GM19238 (cell line): ENCODE measurements at regions not wholly inside any gene's neighbourhood (a gene's known extent, or its start where the extent isn't known, plus 50 kb on each side); places are given as distances from the start of the nearest gene placed in this dataset.
"Not testable (repeated sequence)": the region's sequence is repeated elsewhere in the genome, so short reads cannot be mapped to it uniquely, and the experiment has no call there.

Source experiments
- DNase-seq: peaks from one replicate; pipeline ENCODE4 v3.0.0; 2011; ENCODE audit warnings: low spot score; ENCODE audit not compliant: insufficient read length

- not testable (repeated sequence) for DNase-seq
Observed at GRCh38 chr16:16935909-16936308, 534.9 kb downstream of the XYLT1 start.

GRCh38 chr16:16937576-16937975, 533.2 kb downstream of the XYLT1 start:
- DNase-seq, result no peak

GRCh38 chr16:16938009-16938408, 532.8 kb downstream of the XYLT1 start:
- no peak for DNase-seq

- DNase-seq, result no peak
Observed at GRCh38 chr16:16938980-16939379, 531.8 kb downstream of the XYLT1 start.

- DNase-seq, result no peak
Observed at GRCh38 chr16:16940351-16940750, 530.4 kb downstream of the XYLT1 start.

- DNase-seq, result not testable (repeated sequence)
Observed at GRCh38 chr16:16942849-16943248, 527.9 kb downstream of the XYLT1 start.

- DNase-seq, result no peak
Observed at GRCh38 chr16:16945207-16945606, 525.6 kb downstream of the XYLT1 start.

- no peak for DNase-seq
Observed at GRCh38 chr16:16956376-16956775, 514.4 kb downstream of the XYLT1 start.

- DNase-seq, result no peak
Observed at GRCh38 chr16:16960785-16961184, 510.0 kb downstream of the XYLT1 start.

GRCh38 chr16:16966439-16966838, 504.3 kb downstream of the XYLT1 start:
- no peak for DNase-seq

- DNase-seq, result no peak
Observed at GRCh38 chr16:16971042-16971441, 499.7 kb downstream of the XYLT1 start.

GRCh38 chr16:16972831-16973230, 497.9 kb downstream of the XYLT1 start:
- no peak for DNase-seq

- no peak for DNase-seq
Observed at GRCh38 chr16:16973707-16974591, 496.8 kb downstream of the XYLT1 start.

- no peak for DNase-seq
Observed at GRCh38 chr16:16982614-16983013, 488.1 kb downstream of the XYLT1 start.

GRCh38 chr16:16983582-16983981, 487.2 kb downstream of the XYLT1 start:
- no peak for DNase-seq

- not testable (repeated sequence) for DNase-seq
Observed at GRCh38 chr16:16984091-16984490, 486.7 kb downstream of the XYLT1 start.

- no peak for DNase-seq
Observed at GRCh38 chr16:16985707-16986106, 485.1 kb downstream of the XYLT1 start.

GRCh38 chr16:16988963-16989362, 481.8 kb downstream of the XYLT1 start:
- DNase-seq, result no peak

- DNase-seq, result no peak
Observed at GRCh38 chr16:16989368-16989767, 481.4 kb downstream of the XYLT1 start.

GRCh38 chr16:16991711-16992110, 479.0 kb downstream of the XYLT1 start:
- DNase-seq, result no peak

- DNase-seq, result no peak
Observed at GRCh38 chr16:16992975-16993765, 477.6 kb downstream of the XYLT1 start.

- DNase-seq, result no peak
Observed at GRCh38 chr16:16994831-16995230, 475.9 kb downstream of the XYLT1 start.
